ENCODE measurements at regions not wholly inside any gene's neighbourhood (a gene's known extent, or its start where the extent isn't known, plus 50 kb on each side); places are given as distances from the start of the nearest gene placed in this dataset.
A peak's percentile ranks its signal among the peaks of the same experiment; 100 is the strongest.

DNA sequence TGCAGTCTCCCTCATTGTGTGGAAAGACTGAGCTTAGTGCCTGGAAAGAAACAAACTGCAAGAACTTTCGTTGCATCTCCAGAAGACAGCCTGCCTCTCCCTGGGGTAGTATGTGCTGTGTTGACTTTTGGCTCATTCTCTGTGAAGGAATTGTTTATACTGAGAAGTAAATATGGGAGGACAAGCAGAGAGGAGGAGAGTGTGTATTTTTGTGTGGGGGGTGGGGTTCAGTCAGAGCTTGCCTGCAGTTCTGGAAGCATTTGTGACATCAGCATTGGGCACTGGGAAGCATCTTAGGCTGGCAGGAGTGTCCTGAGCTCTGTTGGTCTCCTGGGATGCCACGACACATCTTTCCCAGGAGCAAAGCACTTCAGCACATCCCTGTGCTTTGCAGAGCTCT lies 147.9 kb downstream of the HS3ST3B1 start:
- no peak for TF ChIP-seq CTCF (IDR thresholded peaks at IDR 0.05)
- no peak overlapping the region for H3K27ac Mint-ChIP-seq (ENCODE audit: unreplicated experiment)
- no peak overlapping the region for H3K4me3 Mint-ChIP-seq (ENCODE audit: unreplicated experiment)
- H3K36me3 Mint-ChIP-seq (ENCODE audit: unreplicated experiment) = no peaks in the 10 kb centered on the region
- H3K9me3 Mint-ChIP-seq (ENCODE audit: unreplicated experiment) = peaks cover 6% of the 10 kb centered on the region
- DNase-seq (ENCODE audit: extremely low spot score, unreplicated experiment) = no peak
- peaks cover 7% of the 10 kb centered on the region for H3K4me1 Mint-ChIP-seq (ENCODE audit: unreplicated experiment)
- H3K27me3 Mint-ChIP-seq (ENCODE audit: unreplicated experiment) = no peaks in the 10 kb centered on the region

GRCh38 chr17:14446825-14447224 lies 145.9 kb downstream of the HS3ST3B1 start:
- H3K4me3 Mint-ChIP-seq (ENCODE audit: unreplicated experiment) = no peak overlapping the region
- no peak for TF ChIP-seq CTCF (IDR thresholded peaks at IDR 0.05)
- peaks cover 6% of the 10 kb centered on the region for H3K9me3 Mint-ChIP-seq (ENCODE audit: unreplicated experiment)
- H3K36me3 Mint-ChIP-seq (ENCODE audit: unreplicated experiment) = no peaks in the 10 kb centered on the region
- no peak overlapping the region for H3K27ac Mint-ChIP-seq (ENCODE audit: unreplicated experiment)
- H3K4me1 Mint-ChIP-seq (ENCODE audit: unreplicated experiment) = peaks cover 9% of the 10 kb centered on the region
- no peaks in the 10 kb centered on the region for H3K27me3 Mint-ChIP-seq (ENCODE audit: unreplicated experiment)
- DNase-seq (ENCODE audit: extremely low spot score, unreplicated experiment) = no peak

- Mint-ChIP-seq H3K27me3 (ENCODE audit: unreplicated experiment) (no peaks in the 10 kb centered on the region), H3K4me3 (ENCODE audit: unreplicated experiment) (no peak overlapping the region), H3K27ac (ENCODE audit: unreplicated experiment) (no peak overlapping the region), H3K9me3 (ENCODE audit: unreplicated experiment) (peaks cover 6% of the 10 kb centered on the region), H3K36me3 (ENCODE audit: unreplicated experiment) (no peaks in the 10 kb centered on the region), H3K4me1 (ENCODE audit: unreplicated experiment) (peaks cover 9% of the 10 kb centered on the region)
- DNase-seq (ENCODE audit: extremely low spot score, unreplicated experiment) = no peak
- no peak for TF ChIP-seq CTCF (IDR thresholded peaks at IDR 0.05)
These were observed 144.0 kb downstream of the HS3ST3B1 start for GRCh38 chr17:14444915-14445314.

DNA sequence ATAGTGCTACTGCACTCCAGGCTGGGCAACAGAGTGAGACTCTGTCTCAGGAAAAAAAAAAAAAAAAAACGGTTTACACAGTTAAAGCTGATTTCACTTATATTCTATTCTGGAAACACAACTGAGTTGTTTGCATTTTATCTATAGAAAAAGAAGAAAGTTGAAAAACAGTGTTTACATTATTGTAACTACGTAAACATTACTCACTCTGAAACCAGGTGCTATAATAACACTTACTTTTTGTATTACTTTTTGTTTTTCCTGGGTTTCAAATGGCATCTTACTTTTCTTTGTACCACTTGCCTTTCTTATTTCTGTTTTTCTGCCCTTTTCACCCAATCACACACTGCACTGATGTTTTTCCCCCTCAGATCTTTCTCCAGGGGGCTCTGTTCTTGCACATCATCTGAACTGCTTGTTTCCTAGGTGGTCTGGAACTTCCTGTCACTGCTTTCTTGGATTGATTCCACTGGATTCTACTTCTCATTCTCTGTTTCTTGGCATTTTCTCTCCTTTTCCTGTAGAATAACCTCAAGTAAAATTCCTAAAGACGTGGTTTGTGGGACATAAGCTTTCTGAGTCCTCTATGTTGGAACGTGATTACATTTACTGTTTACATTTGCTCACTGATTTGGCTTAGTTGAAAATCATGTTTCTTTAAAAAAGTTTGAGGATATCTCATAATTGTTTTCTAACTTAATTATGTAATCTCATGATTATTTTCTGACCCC lies 142.1 kb downstream of the HS3ST3B1 start:
- no peak for TF ChIP-seq CTCF (IDR thresholded peaks at IDR 0.05)
- no peaks in the 10 kb centered on the region for H3K27me3 Mint-ChIP-seq (ENCODE audit: unreplicated experiment)
- H3K9me3 Mint-ChIP-seq (ENCODE audit: unreplicated experiment) = peaks cover 6% of the 10 kb centered on the region
- no peak for DNase-seq (ENCODE audit: extremely low spot score, unreplicated experiment)
- H3K27ac Mint-ChIP-seq (ENCODE audit: unreplicated experiment) = peak overlapping the region; percentile 46
- H3K36me3 Mint-ChIP-seq (ENCODE audit: unreplicated experiment) = no peaks in the 10 kb centered on the region
- H3K4me3 Mint-ChIP-seq (ENCODE audit: unreplicated experiment) = no peak overlapping the region
- H3K4me1 Mint-ChIP-seq (ENCODE audit: unreplicated experiment) = peaks cover 7% of the 10 kb centered on the region

DNA sequence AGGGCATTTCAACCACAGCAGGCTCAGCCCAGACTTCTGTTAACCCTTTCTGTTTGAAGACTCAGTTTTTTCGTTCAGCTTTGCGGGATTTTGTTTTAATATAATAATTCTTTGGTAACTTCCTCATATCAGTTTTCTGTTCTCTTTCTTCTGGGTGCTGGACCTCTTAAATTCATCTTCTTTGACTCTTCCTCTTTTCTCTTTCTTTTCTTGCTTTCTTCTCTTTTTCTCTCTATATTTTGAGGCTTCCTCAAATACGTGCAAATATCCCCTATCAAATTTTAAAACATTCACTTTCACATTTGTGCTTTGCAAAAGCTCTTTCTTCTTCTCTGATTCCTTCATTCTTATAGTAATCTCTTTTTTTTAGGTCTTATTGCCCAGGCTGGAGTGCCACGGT lies 136.3 kb downstream of the HS3ST3B1 start:
- no peak for DNase-seq (ENCODE audit: extremely low spot score, unreplicated experiment)
- Mint-ChIP-seq H3K9me3 (ENCODE audit: unreplicated experiment) (no peaks in the 10 kb centered on the region), H3K36me3 (ENCODE audit: unreplicated experiment) (no peaks in the 10 kb centered on the region), H3K4me3 (ENCODE audit: unreplicated experiment) (no peak overlapping the region), H3K27me3 (ENCODE audit: unreplicated experiment) (no peaks in the 10 kb centered on the region), H3K4me1 (ENCODE audit: unreplicated experiment) (no peaks in the 10 kb centered on the region), H3K27ac (ENCODE audit: unreplicated experiment) (no peak overlapping the region)
- TF ChIP-seq CTCF (IDR thresholded peaks at IDR 0.05) = no peak

Data from osteocyte (in vitro differentiated cells).